ENCODE measurements at regions not wholly inside any gene's neighbourhood (a gene's known extent, or its start where the extent isn't known, plus 50 kb on each side); places are given as distances from the start of the nearest gene placed in this dataset.

DNA sequence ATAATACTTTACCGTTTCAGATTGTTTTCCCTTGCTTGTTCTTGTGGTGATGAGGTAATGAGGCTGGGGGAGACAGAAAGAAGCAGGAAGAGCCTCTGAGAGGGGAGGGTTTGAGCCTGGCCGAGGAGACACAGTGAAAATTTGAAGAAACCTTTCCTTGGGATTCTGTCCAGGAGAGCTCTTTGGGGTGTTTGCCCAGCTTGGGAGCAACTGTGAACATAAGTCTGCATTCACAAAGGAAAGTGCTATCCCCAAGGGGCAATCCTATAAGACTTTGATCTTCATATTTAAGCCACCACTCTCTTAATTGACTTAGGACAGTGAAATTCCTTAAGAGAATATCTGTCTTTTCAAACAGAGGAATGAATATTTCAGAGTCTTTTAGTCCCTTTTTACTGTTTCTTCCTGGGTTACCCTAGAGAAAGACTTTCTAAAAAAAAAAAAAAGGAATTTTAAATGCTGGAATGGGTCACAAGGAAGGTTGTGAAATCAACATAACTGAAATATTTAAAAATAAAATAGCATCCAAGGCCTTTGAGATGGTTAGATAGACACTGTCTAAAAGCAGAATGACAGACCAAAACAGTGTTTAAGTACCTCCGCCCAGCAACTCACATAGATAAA is 52.5 kb upstream of the STAM2 start:
- H3K9ac ChIP-seq (ENCODE audit: insufficient read depth in 1 of 2, low read depth in 2 of 2, low read length in 2 of 2), result no peak overlapping the region
- ChIA-PET CTCF (ENCODE audit: low intra/inter-chr PET ratio) (no interaction called here), POLR2A (no interaction called here)
- ATAC-seq, result no peak
- no peaks in the 10 kb centered on the region for H4K20me1 ChIP-seq (replicated peaks; ENCODE audit: control insufficient read depth, insufficient read depth, low read length)
- H2AFZ ChIP-seq (ENCODE audit: low read depth, low read length), result no peak overlapping the region
- H3K4me3 ChIP-seq, result no peak overlapping the region
- H3K9me3 ChIP-seq (replicated peaks; ENCODE audit: control insufficient read depth, insufficient read depth, low read depth, low read length), result no peaks in the 10 kb centered on the region
- intact Hi-C loops (cut with micrococcal nuclease), result no loop called here
- no peak overlapping the region for H3K4me2 ChIP-seq (ENCODE audit: insufficient read depth, low read length)
- BruUV-seq (replicated peaks), result no TSS peak
- H3K4me1 ChIP-seq (replicated peaks in 1 of 2; ENCODE audit: control insufficient read depth in 2 of 2, insufficient read depth in 2 of 2, low read length in 2 of 2), result no peaks in the 10 kb centered on the region
- peaks cover 2 to 9% of the 10 kb centered on the region in 2 experiments; a peak in 2 of 5 replicates for H3K27me3 ChIP-seq (ENCODE audit: control insufficient read depth in 2 of 2, insufficient read depth in 2 of 2, low read length in 2 of 2)
- in situ Hi-C loops (cut with MboI), result no loop called here
- H3K27ac ChIP-seq (ENCODE audit: extremely low read depth, low read depth, low read length), result no peak overlapping the region
- no peaks in the 10 kb centered on the region for H3K9me1 ChIP-seq (ENCODE audit: control insufficient read depth, insufficient read depth, low read length)
- no peak for FAIRE-seq
- no peak for TF ChIP-seq GATAD2B (IDR thresholded peaks at IDR 0.05; ENCODE audit: borderline replicate concordance)
- TF ChIP-seq FOXK1 (CRISPR knock-in tag; IDR thresholded peaks at IDR 0.05; ENCODE audit: borderline replicate concordance), result no peak
- no peak for TF ChIP-seq PHB (CRISPR knock-in tag; IDR thresholded peaks at IDR 0.05)
- TF ChIP-seq EZH2 (IDR thresholded peaks at IDR 0.05; ENCODE audit: borderline replicate concordance, low read depth, low read length), result no peak
- TF ChIP-seq ZNF76 (CRISPR knock-in tag; IDR thresholded peaks at IDR 0.05; ENCODE audit: borderline replicate concordance), result no peak
- TF ChIP-seq CHD2 (IDR thresholded peaks at IDR 0.05; ENCODE audit: low read depth, low read length), result no peak
- no peak for TF ChIP-seq PRPF4 (IDR thresholded peaks at IDR 0.05; ENCODE audit: insufficient read depth, low read depth, low read length, poor library complexity, severe bottlenecking)
- no peak for TF ChIP-seq TFAM (CRISPR knock-in tag; conservative IDR thresholded peaks at IDR 0.05)
- H3K79me2 ChIP-seq (ENCODE audit: control insufficient read depth, insufficient read depth, low read length), result no peaks in the 10 kb centered on the region
- 0% methylated on average over 3 of the region's 3 CpGs for WGBS (ENCODE audit: insufficient coverage, low coverage, missing lambda C conversion rate)
- H3K36me3 ChIP-seq (ENCODE audit: control insufficient read depth, insufficient read depth, low read length), result no peaks in the 10 kb centered on the region
- DNase-seq (ENCODE audit: extremely low read depth in 1 of 4, low spot score in 3 of 4), result no peak
